HEK293T (cell line): ENCODE measurements at regions not wholly inside any gene's neighbourhood (a gene's known extent, or its start where the extent isn't known, plus 50 kb on each side); places are given as distances from the start of the nearest gene placed in this dataset.

Experiments
- BHLHE40 ChIP-seq: fragments of 450-650 bp; IDR thresholded peaks from 2 replicates; pipeline ENCODE4 v1.6.1; 2016; ENCODE audit warnings: mild to moderate bottlenecking, moderate library complexity, borderline replicate concordance
- FOXA1 ChIP-seq: fragments of 450-650 bp; IDR thresholded peaks from 2 replicates; pipeline ENCODE4 v1.6.1; 2016; ENCODE audit warnings: mild to moderate bottlenecking
- FOXK2 ChIP-seq: fragments of 450-650 bp; IDR thresholded peaks from 2 replicates; pipeline ENCODE4 v1.6.1; 2016; ENCODE audit warnings: mild to moderate bottlenecking
- HDGF ChIP-seq: fragments of 450-650 bp; IDR thresholded peaks from 2 replicates; pipeline ENCODE4 v1.6.1; 2017; ENCODE audit warnings: antibody characterized with exemption, borderline replicate concordance
- LEF1 ChIP-seq: fragments of 450-650 bp; IDR thresholded peaks from 2 replicates; pipeline ENCODE4 v1.6.1; 2017; ENCODE audit warnings: mild to moderate bottlenecking, borderline replicate concordance
- NFRKB ChIP-seq: fragments of 450-650 bp; IDR thresholded peaks from 2 replicates; pipeline ENCODE4 v1.6.1; 2016; ENCODE audit warnings: mild to moderate bottlenecking, moderate library complexity
- PKNOX1 ChIP-seq: fragments of 450-650 bp; IDR thresholded peaks from 2 replicates; pipeline ENCODE4 v1.6.1; 2016
- SP1 ChIP-seq: fragments of 450-650 bp; IDR thresholded peaks from 2 replicates; pipeline ENCODE4 v1.6.1; 2017
- SUZ12 ChIP-seq: fragments of 450-650 bp; IDR thresholded peaks from 2 replicates; pipeline ENCODE4 v1.6.1; 2016; ENCODE audit warnings: mild to moderate bottlenecking
- TARDBP ChIP-seq: fragments of 450-650 bp; IDR thresholded peaks from 2 replicates; pipeline ENCODE4 v1.6.1; 2016
- ZNF384 ChIP-seq: fragments of 450-650 bp; IDR thresholded peaks from 2 replicates; pipeline ENCODE4 v1.6.1; 2016

- TF ChIP-seq ZNF384: no peak
- no peak for TF ChIP-seq FOXK2
- TF ChIP-seq SUZ12: no peak
- TF ChIP-seq HDGF: no peak
- no peak for TF ChIP-seq SP1
- no peak for TF ChIP-seq LEF1
- no peak for TF ChIP-seq TARDBP
- TF ChIP-seq NFRKB: no peak
- no peak for TF ChIP-seq PKNOX1
- TF ChIP-seq FOXA1: no peak
- no peak for TF ChIP-seq BHLHE40
Measured at GRCh38 chr15:47213883-47214282, 503.4 kb upstream of the SEMA6D start.
